Activated T-helper 17 cell treated with anti-CD3 and anti-CD28 coated beads, Interleukin-2, amount 50 U/mL, for 72 hours (primary cell): ENCODE measurements at regions not wholly inside any gene's neighbourhood (a gene's known extent, or its start where the extent isn't known, plus 50 kb on each side); places are given as distances from the start of the nearest gene placed in this dataset.
"Not testable (repeated sequence)": the region's sequence is repeated elsewhere in the genome, so short reads cannot be mapped to it uniquely, and the experiment has no call there.

Experiments
- ATAC-seq: fragments of 150-1000 bp; cut with Tn5 transposase; replicated peaks from 2 replicates; pipeline ENCODE4 v1.10.0; 2021; ENCODE audit warnings: mild to moderate bottlenecking, moderate library complexity
- H3K27ac Mint-ChIP-seq: one replicate; pipeline ENCODE4 v1.8.0; 2022; ENCODE audit warnings: mixed read lengths
- H3K27me3 Mint-ChIP-seq: one replicate; pipeline ENCODE4 v1.8.0; 2022; ENCODE audit warnings: mixed read lengths
- H3K36me3 Mint-ChIP-seq: one replicate; pipeline ENCODE4 v1.8.0; 2022; ENCODE audit warnings: low read depth, mild to moderate bottlenecking, mixed read lengths
- H3K4me1 Mint-ChIP-seq: one replicate; pipeline ENCODE4 v1.8.0; 2022; ENCODE audit warnings: mixed read lengths
- H3K4me3 Mint-ChIP-seq: one replicate; pipeline ENCODE4 v1.8.0; 2022; ENCODE audit warnings: mild to moderate bottlenecking, mixed read lengths
- H3K9me3 Mint-ChIP-seq: one replicate; pipeline ENCODE4 v1.8.0; 2022; ENCODE audit warnings: mixed read lengths

GRCh38 chr9:94033383-94033782 is 50.9 kb upstream of the PTPDC1 start:
- Mint-ChIP-seq H3K9me3 (no peaks in the 10 kb centered on the region), H3K27me3 (peaks cover 3% of the 10 kb centered on the region), H3K27ac (no peak overlapping the region), H3K36me3 (no peaks in the 10 kb centered on the region), H3K4me1 (no peaks in the 10 kb centered on the region), H3K4me3 (no peak overlapping the region)
- no peak for ATAC-seq

- Mint-ChIP-seq H3K36me3 (no peaks in the 10 kb centered on the region), H3K4me1 (no peaks in the 10 kb centered on the region), H3K27ac (no peak overlapping the region), H3K4me3 (peak overlapping the region; percentile 96), H3K9me3 (no peaks in the 10 kb centered on the region), H3K27me3 (peaks cover 5% of the 10 kb centered on the region)
- no peak for ATAC-seq
Measured at GRCh38 chr9:94031946-94032345, 52.3 kb upstream of the PTPDC1 start.

GRCh38 chr9:94031380-94031779 is 52.9 kb upstream of the PTPDC1 start:
- Mint-ChIP-seq H3K4me3 (peak overlapping the region; percentile 96), H3K9me3 (no peaks in the 10 kb centered on the region), H3K27ac (peak overlapping the region; percentile 97), H3K36me3 (no peaks in the 10 kb centered on the region), H3K4me1 (no peaks in the 10 kb centered on the region), H3K27me3 (peaks cover 5% of the 10 kb centered on the region)
- no peak for ATAC-seq

GRCh38 chr9:94030318-94031179 is 53.7 kb upstream of the PTPDC1 start:
- ATAC-seq: peak; percentile 100
- Mint-ChIP-seq H3K9me3 (no peaks in the 10 kb centered on the region), H3K4me3 (peak overlapping the region; percentile 96), H3K27me3 (peaks cover 5% of the 10 kb centered on the region), H3K36me3 (no peaks in the 10 kb centered on the region), H3K4me1 (no peaks in the 10 kb centered on the region), H3K27ac (peak overlapping the region; percentile 97)

- H3K4me1 Mint-ChIP-seq: no peaks in the 10 kb centered on the region
- peak overlapping the region; percentile 97 for H3K27ac Mint-ChIP-seq
- H3K36me3 Mint-ChIP-seq: no peaks in the 10 kb centered on the region
- no peak for ATAC-seq
- peaks cover 3% of the 10 kb centered on the region for H3K9me3 Mint-ChIP-seq
- peak overlapping the region; percentile 96 for H3K4me3 Mint-ChIP-seq
- peaks cover 7% of the 10 kb centered on the region for H3K27me3 Mint-ChIP-seq
Measured at GRCh38 chr9:94029932-94030317, 54.3 kb upstream of the PTPDC1 start.

GRCh38 chr9:94026816-94027215 is 57.4 kb upstream of the PTPDC1 start:
- ATAC-seq: no peak
- Mint-ChIP-seq H3K4me1 (no peaks in the 10 kb centered on the region), H3K9me3 (peaks cover 4% of the 10 kb centered on the region), H3K36me3 (no peaks in the 10 kb centered on the region), H3K27ac (no peak overlapping the region), H3K27me3 (peaks cover 9% of the 10 kb centered on the region), H3K4me3 (no peak overlapping the region)

GRCh38 chr9:94022476-94022875 is 61.8 kb upstream of the PTPDC1 start:
- not testable (repeated sequence) for ATAC-seq, H3K27ac Mint-ChIP-seq, H3K4me1 Mint-ChIP-seq, H3K27me3 Mint-ChIP-seq, H3K36me3 Mint-ChIP-seq, H3K4me3 Mint-ChIP-seq, H3K9me3 Mint-ChIP-seq

GRCh38 chr9:94020836-94021235 is 63.4 kb upstream of the PTPDC1 start:
- not testable (repeated sequence) for ATAC-seq, H3K9me3 Mint-ChIP-seq, H3K4me3 Mint-ChIP-seq, H3K36me3 Mint-ChIP-seq, H3K27me3 Mint-ChIP-seq, H3K27ac Mint-ChIP-seq, H3K4me1 Mint-ChIP-seq

GRCh38 chr9:94018628-94019027 is 63.5 kb upstream of the BARX1 start:
- Mint-ChIP-seq H3K4me3 (no peak overlapping the region), H3K27me3 (no peaks in the 10 kb centered on the region), H3K36me3 (no peaks in the 10 kb centered on the region), H3K9me3 (no peaks in the 10 kb centered on the region), H3K27ac (no peak overlapping the region), H3K4me1 (no peaks in the 10 kb centered on the region)
- ATAC-seq: no peak

DNA sequence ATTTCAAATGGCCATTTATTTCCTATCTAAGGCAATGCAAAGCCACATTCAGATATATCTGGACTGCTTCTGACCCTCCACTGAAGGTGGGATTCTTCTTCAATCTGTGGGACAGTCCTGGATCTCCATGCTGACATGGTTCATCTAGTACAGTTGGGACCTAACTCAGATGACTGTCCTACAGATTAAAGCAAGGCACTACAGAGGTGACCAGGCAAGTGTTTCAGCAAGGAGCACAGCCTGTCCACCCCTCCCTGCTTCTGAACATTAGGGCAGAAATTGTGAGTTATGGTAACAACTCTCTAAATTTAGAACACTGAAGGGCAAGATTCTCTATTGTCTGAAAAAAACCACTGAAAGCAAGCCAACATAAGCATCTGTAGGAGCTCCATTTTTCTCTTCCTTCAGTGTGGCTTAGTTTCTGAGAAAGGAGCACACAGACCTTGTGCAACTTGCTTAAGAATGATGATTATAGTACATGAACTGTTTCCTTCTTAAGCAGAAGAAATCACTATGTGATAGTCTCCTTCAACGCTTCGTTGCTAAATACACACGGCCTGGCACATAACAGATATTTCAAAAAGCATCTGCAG is 62.9 kb upstream of the BARX1 start:
- no peaks in the 10 kb centered on the region for H3K27me3 Mint-ChIP-seq
- no peak overlapping the region for H3K4me3 Mint-ChIP-seq
- H3K9me3 Mint-ChIP-seq: no peaks in the 10 kb centered on the region
- H3K4me1 Mint-ChIP-seq: no peaks in the 10 kb centered on the region
- H3K36me3 Mint-ChIP-seq: no peaks in the 10 kb centered on the region
- ATAC-seq: no peak
- H3K27ac Mint-ChIP-seq: no peak overlapping the region

- Mint-ChIP-seq H3K4me3 (no peak overlapping the region), H3K4me1 (peaks cover under 1% of the 10 kb centered on the region), H3K27ac (no peak overlapping the region), H3K27me3 (no peaks in the 10 kb centered on the region), H3K36me3 (no peaks in the 10 kb centered on the region), H3K9me3 (no peaks in the 10 kb centered on the region)
- ATAC-seq: no peak
Measured at GRCh38 chr9:94016744-94017143, 61.6 kb upstream of the BARX1 start.

DNA sequence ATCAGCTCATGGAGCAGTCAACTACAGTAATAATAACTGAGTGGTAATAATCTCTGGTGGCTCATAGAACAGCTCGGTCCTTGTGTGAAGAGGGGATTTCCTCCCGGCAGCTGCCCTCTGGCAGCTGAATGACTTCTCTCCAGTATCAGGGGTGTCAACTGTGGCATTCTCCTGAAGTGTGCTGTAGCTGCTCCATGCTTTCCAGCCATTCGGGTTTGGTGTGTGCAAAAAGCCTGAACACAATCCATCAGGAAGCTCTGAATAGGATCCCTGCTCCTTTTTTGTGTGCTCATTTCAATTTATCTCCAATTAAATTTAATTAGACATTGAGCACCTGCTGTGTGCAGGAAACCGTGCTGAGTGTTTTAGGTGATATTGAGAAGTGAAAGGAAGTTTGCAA is 59.8 kb upstream of the BARX1 start:
- Mint-ChIP-seq H3K36me3 (no peaks in the 10 kb centered on the region), H3K27ac (no peak overlapping the region), H3K4me3 (no peak overlapping the region), H3K4me1 (peaks cover 7% of the 10 kb centered on the region), H3K27me3 (no peaks in the 10 kb centered on the region), H3K9me3 (no peaks in the 10 kb centered on the region)
- no peak for ATAC-seq

DNA sequence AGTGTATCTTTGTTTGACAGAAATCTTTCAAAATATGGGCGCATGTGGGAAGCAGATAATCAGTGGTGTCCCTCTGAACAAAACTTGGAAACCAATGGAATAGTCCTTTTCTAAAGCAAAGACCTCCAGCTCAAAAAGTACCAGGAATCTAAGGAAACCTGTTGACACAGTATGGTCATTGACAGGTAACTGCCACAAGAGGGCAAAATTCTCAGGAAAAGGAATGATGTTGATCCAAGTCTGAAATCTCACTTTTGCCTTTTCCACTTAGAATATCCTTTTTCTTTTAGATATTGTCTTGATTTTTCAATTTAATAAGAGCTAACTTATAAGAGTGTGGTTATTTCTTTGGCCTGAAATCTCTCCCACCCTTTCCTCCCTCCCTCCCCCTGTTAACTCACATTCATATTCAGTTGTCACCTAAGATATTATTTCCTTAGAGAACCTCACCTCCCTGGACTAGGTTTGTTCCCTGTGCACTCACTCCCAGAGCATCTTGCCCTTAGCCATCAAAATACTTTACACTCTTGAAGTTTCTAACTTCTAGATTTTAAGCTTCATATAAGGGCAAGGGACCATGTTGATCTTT is 59.0 kb upstream of the BARX1 start:
- Mint-ChIP-seq H3K36me3 (no peaks in the 10 kb centered on the region), H3K27me3 (no peaks in the 10 kb centered on the region), H3K4me1 (peaks cover 7% of the 10 kb centered on the region), H3K9me3 (no peaks in the 10 kb centered on the region), H3K27ac (no peak overlapping the region), H3K4me3 (no peak overlapping the region)
- ATAC-seq: no peak

- H3K4me3 Mint-ChIP-seq: no peak overlapping the region
- no peak for ATAC-seq
- peaks cover 7% of the 10 kb centered on the region for H3K4me1 Mint-ChIP-seq
- no peaks in the 10 kb centered on the region for H3K27me3 Mint-ChIP-seq
- H3K36me3 Mint-ChIP-seq: no peaks in the 10 kb centered on the region
- H3K9me3 Mint-ChIP-seq: no peaks in the 10 kb centered on the region
- no peak overlapping the region for H3K27ac Mint-ChIP-seq
Measured at GRCh38 chr9:94010980-94011533, 55.9 kb upstream of the BARX1 start.
